HG03432 (cell line): ENCODE measurements at regions not wholly inside any gene's neighbourhood (a gene's known extent, or its start where the extent isn't known, plus 50 kb on each side); places are given as distances from the start of the nearest gene placed in this dataset.

Experiments
- ATAC-seq: cut with Tn5 transposase; IDR thresholded peaks from one replicate; pipeline ENCODE4 v1.9.1; 2021; ENCODE audit warnings: mild to moderate bottlenecking, moderate library complexity; ENCODE audit not compliant: unreplicated experiment

GRCh38 chr7:124515106-124515830 lies 250.3 kb downstream of the GPR37 start:
- no peak for ATAC-seq

GRCh38 chr7:124514471-124514870 lies 251.1 kb downstream of the GPR37 start:
- ATAC-seq, result no peak

GRCh38 chr7:124497176-124497575 lies 268.4 kb downstream of the GPR37 start:
- ATAC-seq, result no peak

- ATAC-seq, result no peak
Measured at GRCh38 chr7:124489925-124490324, 275.7 kb downstream of the GPR37 start.

- no peak for ATAC-seq
Measured at GRCh38 chr7:124489082-124489819, 276.3 kb downstream of the GPR37 start.

GRCh38 chr7:124482229-124482628 lies 283.4 kb downstream of the GPR37 start:
- no peak for ATAC-seq

GRCh38 chr7:124480821-124481290 lies 284.7 kb downstream of the GPR37 start:
- no peak for ATAC-seq

GRCh38 chr7:124480036-124480820 lies 285.4 kb downstream of the GPR37 start:
- ATAC-seq, result no peak

GRCh38 chr7:124462249-124462648 lies 303.3 kb downstream of the GPR37 start:
- ATAC-seq, result no peak

- ATAC-seq, result no peak
Measured at GRCh38 chr7:124460555-124460954, 305.0 kb downstream of the GPR37 start.

- ATAC-seq, result no peak
Measured at GRCh38 chr7:124460056-124460450, 305.5 kb downstream of the GPR37 start.

GRCh38 chr7:124459101-124460055 lies 306.2 kb downstream of the GPR37 start:
- no peak for ATAC-seq

- no peak for ATAC-seq
Measured at GRCh38 chr7:124457841-124458240, 307.8 kb downstream of the GPR37 start.

- no peak for ATAC-seq
Measured at GRCh38 chr7:124456286-124456685, 309.3 kb downstream of the GPR37 start.

- no peak for ATAC-seq
Measured at GRCh38 chr7:124452186-124452585, 313.4 kb downstream of the GPR37 start.

GRCh38 chr7:124449896-124450295 lies 315.7 kb downstream of the GPR37 start:
- ATAC-seq, result no peak

- ATAC-seq, result no peak
Measured at GRCh38 chr7:124444696-124445480, 320.7 kb downstream of the GPR37 start.

GRCh38 chr7:124443762-124444161 lies 321.8 kb downstream of the GPR37 start:
- ATAC-seq, result no peak

- no peak for ATAC-seq
Measured at GRCh38 chr7:124440081-124440480, 325.5 kb downstream of the GPR37 start.
